ENCODE measurements at regions not wholly inside any gene's neighbourhood (a gene's known extent, or its start where the extent isn't known, plus 50 kb on each side); places are given as distances from the start of the nearest gene placed in this dataset.

DNA sequence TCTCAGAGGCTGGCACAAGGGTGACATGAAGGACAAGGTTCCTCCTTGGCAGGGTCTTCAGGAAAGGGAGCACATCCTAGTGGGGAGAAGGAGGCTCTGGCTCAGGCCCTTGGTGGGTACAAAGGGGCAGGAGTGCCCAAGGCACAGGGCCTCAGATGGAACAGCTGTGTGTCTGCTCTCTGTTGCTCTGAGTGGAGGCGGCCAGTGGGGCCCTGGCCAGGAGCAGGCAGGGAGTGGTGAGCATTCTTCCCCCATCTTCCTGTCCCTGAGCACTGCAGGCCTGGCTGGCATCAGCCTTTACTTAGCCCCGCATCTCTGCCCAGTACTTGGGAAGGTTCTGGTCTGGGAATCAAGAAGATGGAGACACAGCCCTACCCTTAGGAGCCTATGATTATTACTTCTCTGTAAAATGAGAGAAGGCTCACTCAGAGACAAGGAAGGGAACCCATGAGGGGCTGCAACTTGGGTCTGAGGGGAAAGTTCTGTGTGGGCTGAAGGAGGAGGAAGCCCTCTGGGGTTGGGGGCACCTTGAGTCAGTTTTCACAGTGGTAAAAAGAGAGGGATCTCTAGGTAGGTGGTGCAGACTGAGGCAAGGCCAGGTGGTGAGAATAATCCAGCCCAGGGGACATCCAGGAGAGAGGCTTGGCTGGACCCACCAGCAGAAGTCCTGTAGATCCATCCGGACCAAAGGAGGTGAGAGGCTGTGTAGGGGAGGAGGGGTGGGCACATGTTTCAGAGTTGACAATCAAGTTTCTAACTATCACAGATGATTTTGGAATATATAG lies 173.5 kb downstream of the TSHZ3 start:
- DNase-seq (ENCODE audit: low spot score): no peak
- Mint-ChIP-seq H3K9me3 (peaks cover 21% of the 10 kb centered on the region), H3K4me3 (no peak overlapping the region), H3K36me3 (peaks cover 3% of the 10 kb centered on the region; the same call in 1 of the 2 replicates), H3K27ac (no peak overlapping the region), H3K4me1 (peaks cover 14% of the 10 kb centered on the region), H3K27me3 (ENCODE audit: low read depth) (no peaks in the 10 kb centered on the region; the same call in 1 of the 2 replicates)
- ATAC-seq: no peak
- ChIA-PET POLR2A (no interaction called here), CTCF (no interaction called here)
- TF ChIP-seq, protein P1, sequence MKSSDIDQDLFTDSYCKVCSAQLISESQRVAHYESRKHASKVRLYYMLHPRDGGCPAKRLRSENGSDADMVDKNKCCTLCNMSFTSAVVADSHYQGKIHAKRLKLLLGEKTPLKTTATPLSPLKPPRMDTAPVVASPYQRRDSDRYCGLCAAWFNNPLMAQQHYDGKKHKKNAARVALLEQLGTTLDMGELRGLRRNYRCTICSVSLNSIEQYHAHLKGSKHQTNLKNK (CRISPR knock-in tag; IDR thresholded peaks at IDR 0.05): no peak
- no peak for TF ChIP-seq E2F1 (CRISPR knock-in tag; IDR thresholded peaks at IDR 0.05)
- TF ChIP-seq SP1 (CRISPR knock-in tag; conservative IDR thresholded peaks at IDR 0.05): no peak
- no peak for TF ChIP-seq ELF4 (CRISPR knock-in tag; IDR thresholded peaks at IDR 0.05; ENCODE audit: low read depth)
- no peak for TF ChIP-seq ZNF219 (CRISPR knock-in tag; IDR thresholded peaks at IDR 0.05; ENCODE audit: borderline replicate concordance)
- TF ChIP-seq, protein P2, sequence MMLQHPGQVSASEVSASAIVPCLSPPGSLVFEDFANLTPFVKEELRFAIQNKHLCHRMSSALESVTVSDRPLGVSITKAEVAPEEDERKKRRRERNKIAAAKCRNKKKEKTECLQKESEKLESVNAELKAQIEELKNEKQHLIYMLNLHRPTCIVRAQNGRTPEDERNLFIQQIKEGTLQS (CRISPR knock-in tag; conservative IDR thresholded peaks at IDR 0.05): no peak
- TF ChIP-seq FOXK1 (CRISPR knock-in tag; IDR thresholded peaks at IDR 0.05): no peak
- no peak for TF ChIP-seq ZNF263 (CRISPR knock-in tag; IDR thresholded peaks at IDR 0.05; ENCODE audit: low read depth)
- TF ChIP-seq, protein P3, sequence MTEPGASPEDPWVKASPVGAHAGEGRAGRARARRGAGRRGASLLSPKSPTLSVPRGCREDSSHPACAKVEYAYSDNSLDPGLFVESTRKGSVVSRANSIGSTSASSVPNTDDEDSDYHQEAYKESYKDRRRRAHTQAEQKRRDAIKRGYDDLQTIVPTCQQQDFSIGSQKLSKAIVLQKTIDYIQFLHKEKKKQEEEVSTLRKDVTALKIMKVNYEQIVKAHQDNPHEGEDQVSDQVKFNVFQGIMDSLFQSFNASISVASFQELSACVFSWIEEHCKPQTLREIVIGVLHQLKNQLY (CRISPR knock-in tag; IDR thresholded peaks at IDR 0.05): no peak
- TF ChIP-seq RELA (CRISPR knock-in tag; IDR thresholded peaks at IDR 0.05; ENCODE audit: borderline replicate concordance): no peak
- no peak for TF ChIP-seq ZNF317 (CRISPR knock-in tag; IDR thresholded peaks at IDR 0.05; ENCODE audit: borderline replicate concordance, low read depth)
- TF ChIP-seq ZNF138 (CRISPR knock-in tag; conservative IDR thresholded peaks at IDR 0.05): no peak
- TF ChIP-seq ATF2 (CRISPR knock-in tag; IDR thresholded peaks at IDR 0.05; ENCODE audit: borderline replicate concordance, low read depth): no peak
- TF ChIP-seq GABPB1 (CRISPR knock-in tag; IDR thresholded peaks at IDR 0.05): no peak
- no peak for TF ChIP-seq ERG (CRISPR knock-in tag; IDR thresholded peaks at IDR 0.05)

GRCh38 chr19:31174948-31175347 lies 174.3 kb downstream of the TSHZ3 start:
- Mint-ChIP-seq H3K36me3 (peaks cover 3% of the 10 kb centered on the region; the same call in 1 of the 2 replicates), H3K9me3 (peaks cover 21% of the 10 kb centered on the region), H3K4me1 (peaks cover 6% of the 10 kb centered on the region), H3K27ac (no peak overlapping the region), H3K4me3 (no peak overlapping the region), H3K27me3 (ENCODE audit: low read depth) (no peaks in the 10 kb centered on the region; the same call in 1 of the 2 replicates)
- ChIA-PET POLR2A (no interaction called here), CTCF (no interaction called here)
- ATAC-seq: no peak
- TF ChIP-seq, protein P4, sequence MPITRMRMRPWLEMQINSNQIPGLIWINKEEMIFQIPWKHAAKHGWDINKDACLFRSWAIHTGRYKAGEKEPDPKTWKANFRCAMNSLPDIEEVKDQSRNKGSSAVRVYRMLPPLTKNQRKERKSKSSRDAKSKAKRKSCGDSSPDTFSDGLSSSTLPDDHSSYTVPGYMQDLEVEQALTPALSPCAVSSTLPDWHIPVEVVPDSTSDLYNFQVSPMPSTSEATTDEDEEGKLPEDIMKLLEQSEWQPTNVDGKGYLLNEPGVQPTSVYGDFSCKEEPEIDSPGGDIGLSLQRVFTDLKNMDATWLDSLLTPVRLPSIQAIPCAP (CRISPR knock-in tag; IDR thresholded peaks at IDR 0.05): no peak
- TF ChIP-seq ZBTB21 (CRISPR knock-in tag; IDR thresholded peaks at IDR 0.05; ENCODE audit: borderline replicate concordance): no peak
- TF ChIP-seq NFYB (CRISPR knock-in tag; conservative IDR thresholded peaks at IDR 0.05; ENCODE audit: low read depth): no peak
- TF ChIP-seq ERG (CRISPR knock-in tag; IDR thresholded peaks at IDR 0.05): no peak
- DNase-seq (ENCODE audit: low spot score): no peak
